Naive B cell (primary cell): ENCODE measurements at regions not wholly inside any gene's neighbourhood (a gene's known extent, or its start where the extent isn't known, plus 50 kb on each side); places are given as distances from the start of the nearest gene placed in this dataset.
A peak's percentile ranks its signal among the peaks of the same experiment; 100 is the strongest.

Source experiments
- ATAC-seq, 2 donors: fragments of 150-1000 bp; cut with Tn5 transposase; 2 replicates each; pipeline ENCODE4 v1.10.0; 2021; ENCODE audit warnings: low read depth in 2 of 2, mild to moderate bottlenecking in 2 of 2, moderate library complexity in 2 of 2
- DNase-seq: peaks from one replicate; pipeline ENCODE4 v3.0.0; 2022
- H3K27ac Mint-ChIP-seq, 6 donors: one replicate each; pipeline ENCODE4 v1.8.0; 2020 to 2022; ENCODE audit warnings: mild to moderate bottlenecking in 6 of 6, mixed read lengths in 6 of 6, moderate library complexity in 5 of 6, inconsistent platforms in 2 of 6
- H3K27me3 Mint-ChIP-seq, 3 donors: one replicate each; pipeline ENCODE4 v1.8.0; 2021 to 2022; ENCODE audit warnings: mixed read lengths in 3 of 3, mild to moderate bottlenecking in 1 of 3
- H3K36me3 Mint-ChIP-seq, 2 donors: one replicate each; pipeline ENCODE4 v1.8.0; 2020 to 2022; ENCODE audit warnings: mixed read lengths in 2 of 2, inconsistent platforms in 1 of 2, mild to moderate bottlenecking in 1 of 2
- H3K4me1 Mint-ChIP-seq, 3 donors: one replicate each; pipeline ENCODE4 v1.8.0; 2020 to 2022; ENCODE audit warnings: mixed read lengths in 3 of 3, inconsistent platforms in 1 of 3, mild to moderate bottlenecking in 1 of 3, moderate library complexity in 1 of 3
- H3K4me3 Mint-ChIP-seq, 8 donors: one replicate each; pipeline ENCODE4 v1.8.0; 2020 to 2022; ENCODE audit warnings: mild to moderate bottlenecking in 8 of 8, mixed read lengths in 8 of 8, moderate library complexity in 8 of 8, inconsistent platforms in 2 of 8
- H3K9me3 Mint-ChIP-seq, 7 donors: one replicate each; pipeline ENCODE4 v1.8.0; 2020 to 2022; ENCODE audit warnings: mixed read lengths in 7 of 7, mild to moderate bottlenecking in 5 of 7, inconsistent platforms in 2 of 7, moderate library complexity in 1 of 7

- H3K27ac Mint-ChIP-seq: no peak overlapping the region
- H3K4me1 Mint-ChIP-seq: peaks cover 4 to 16% (median 10%) of the 10 kb centered on the region in 3 donors
- ATAC-seq (no peak), DNase-seq (no peak)
- H3K4me3 Mint-ChIP-seq: peak overlapping the region in 1 of 8 donors; percentile 23
- H3K9me3 Mint-ChIP-seq: peaks cover 0 to 2% (median 0%) of the 10 kb centered on the region in 7 donors
- H3K36me3 Mint-ChIP-seq: no peaks in the 10 kb centered on the region
- peaks cover 0 to 3% (median 0%) of the 10 kb centered on the region in 3 donors for H3K27me3 Mint-ChIP-seq
Measured at GRCh38 chr1:212219679-212220463, 65.3 kb upstream of the PPP2R5A start.

GRCh38 chr1:212221801-212222200, 63.4 kb upstream of the PPP2R5A start:
- peaks cover 0 to 3% (median 0%) of the 10 kb centered on the region in 3 donors for H3K27me3 Mint-ChIP-seq
- no peaks in the 10 kb centered on the region for H3K9me3 Mint-ChIP-seq
- no peak overlapping the region for H3K4me3 Mint-ChIP-seq
- DNase-seq (no peak), ATAC-seq (no peak)
- H3K4me1 Mint-ChIP-seq: peaks cover 9 to 31% (median 16%) of the 10 kb centered on the region in 3 donors
- peak overlapping the region in 1 of 6 donors; percentile 83 for H3K27ac Mint-ChIP-seq
- no peaks in the 10 kb centered on the region for H3K36me3 Mint-ChIP-seq

DNA sequence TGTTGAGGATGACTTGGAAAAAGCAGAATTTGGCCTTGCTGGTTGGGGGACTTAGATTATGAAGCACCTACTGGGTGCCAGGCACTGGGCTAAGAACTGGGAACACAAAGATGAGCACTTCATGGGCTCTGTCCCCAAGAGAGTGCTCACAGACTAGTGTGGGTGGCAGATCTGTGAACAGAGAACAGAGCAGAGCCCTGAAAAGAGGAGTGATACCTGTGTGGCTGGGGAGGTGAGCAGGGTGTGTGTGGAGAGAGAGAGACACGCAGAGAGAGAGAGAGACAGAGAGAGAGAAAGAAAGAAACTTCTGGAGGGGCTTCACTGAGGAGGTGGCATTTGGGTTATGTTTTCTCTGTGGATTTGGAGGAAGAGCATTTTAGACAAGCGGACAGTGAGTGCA, 61.1 kb upstream of the PPP2R5A start:
- no peak for DNase-seq
- Mint-ChIP-seq H3K27me3 (peaks cover 0 to 3% (median 0%) of the 10 kb centered on the region in 3 donors), H3K36me3 (no peaks in the 10 kb centered on the region), H3K4me1 (peaks cover 5 to 20% (median 7%) of the 10 kb centered on the region in 3 donors), H3K4me3 (no peak overlapping the region), H3K27ac (peak overlapping the region in 1 of 6 donors; percentile 8), H3K9me3 (no peaks in the 10 kb centered on the region)
- no peak for ATAC-seq

- no peak for ATAC-seq
Measured at GRCh38 chr1:212225416-212225815, 59.8 kb upstream of the PPP2R5A start.

GRCh38 chr1:212225871-212226302, 59.3 kb upstream of the PPP2R5A start:
- no peak for DNase-seq
- H3K4me3 Mint-ChIP-seq: no peak overlapping the region
- ATAC-seq: peak in 1 of 2 donors; percentile 33
- H3K27ac Mint-ChIP-seq: peak overlapping the region in 2 of 6 donors; percentile 21 to 56
- no peaks in the 10 kb centered on the region for H3K9me3 Mint-ChIP-seq
- H3K27me3 Mint-ChIP-seq: peaks cover 0 to 3% (median 0%) of the 10 kb centered on the region in 3 donors
- no peaks in the 10 kb centered on the region for H3K36me3 Mint-ChIP-seq
- H3K4me1 Mint-ChIP-seq: peaks cover 5 to 17% (median 5%) of the 10 kb centered on the region in 3 donors

More at GRCh38 chr1:212225416-212225815, 59.8 kb upstream of the PPP2R5A start:
- no peak for DNase-seq
- H3K9me3 Mint-ChIP-seq: no peaks in the 10 kb centered on the region
- no peak overlapping the region for H3K4me3 Mint-ChIP-seq
- H3K36me3 Mint-ChIP-seq: no peaks in the 10 kb centered on the region
- H3K27ac Mint-ChIP-seq: no peak overlapping the region
- H3K4me1 Mint-ChIP-seq: peaks cover 5 to 17% (median 5%) of the 10 kb centered on the region in 3 donors
- H3K27me3 Mint-ChIP-seq: peaks cover 0 to 3% (median 0%) of the 10 kb centered on the region in 3 donors

- peak overlapping the region in 2 of 6 donors; percentile 21 to 64 for H3K27ac Mint-ChIP-seq
- DNase-seq: no peak
- peak overlapping the region in 1 of 8 donors; percentile 41 for H3K4me3 Mint-ChIP-seq
- peaks cover 0 to 3% (median 0%) of the 10 kb centered on the region in 3 donors for H3K27me3 Mint-ChIP-seq
- H3K36me3 Mint-ChIP-seq: no peaks in the 10 kb centered on the region
- peaks cover 5 to 17% (median 5%) of the 10 kb centered on the region in 3 donors for H3K4me1 Mint-ChIP-seq
- no peak for ATAC-seq
- no peaks in the 10 kb centered on the region for H3K9me3 Mint-ChIP-seq
Measured at GRCh38 chr1:212226467-212226866, 58.7 kb upstream of the PPP2R5A start.

GRCh38 chr1:212228076-212228475, 57.1 kb upstream of the PPP2R5A start:
- H3K36me3 Mint-ChIP-seq: no peaks in the 10 kb centered on the region
- H3K9me3 Mint-ChIP-seq: no peaks in the 10 kb centered on the region
- peaks cover 0 to 3% (median 0%) of the 10 kb centered on the region in 3 donors for H3K27me3 Mint-ChIP-seq
- peaks cover 5 to 17% (median 5%) of the 10 kb centered on the region in 3 donors for H3K4me1 Mint-ChIP-seq
- DNase-seq (no peak), ATAC-seq (no peak)
- H3K4me3 Mint-ChIP-seq: no peak overlapping the region
- H3K27ac Mint-ChIP-seq: no peak overlapping the region

- Mint-ChIP-seq H3K36me3 (no peaks in the 10 kb centered on the region), H3K9me3 (no peaks in the 10 kb centered on the region), H3K27ac (no peak overlapping the region), H3K4me1 (peaks cover 5 to 17% (median 5%) of the 10 kb centered on the region in 3 donors), H3K27me3 (peaks cover 0 to 3% (median 0%) of the 10 kb centered on the region in 3 donors), H3K4me3 (no peak overlapping the region)
- ATAC-seq (no peak), DNase-seq (no peak)
Measured at GRCh38 chr1:212228591-212229119, 56.6 kb upstream of the PPP2R5A start.

GRCh38 chr1:212229654-212230053, 55.6 kb upstream of the PPP2R5A start:
- Mint-ChIP-seq H3K4me3 (no peak overlapping the region), H3K4me1 (peaks cover 5 to 17% (median 5%) of the 10 kb centered on the region in 3 donors), H3K27me3 (no peaks in the 10 kb centered on the region), H3K27ac (no peak overlapping the region), H3K36me3 (no peaks in the 10 kb centered on the region), H3K9me3 (no peaks in the 10 kb centered on the region)
- DNase-seq (no peak), ATAC-seq (no peak)

- H3K27me3 Mint-ChIP-seq: no peaks in the 10 kb centered on the region
- H3K27ac Mint-ChIP-seq: no peak overlapping the region
Measured at GRCh38 chr1:212230329-212230728, 54.9 kb upstream of the PPP2R5A start.

DNA sequence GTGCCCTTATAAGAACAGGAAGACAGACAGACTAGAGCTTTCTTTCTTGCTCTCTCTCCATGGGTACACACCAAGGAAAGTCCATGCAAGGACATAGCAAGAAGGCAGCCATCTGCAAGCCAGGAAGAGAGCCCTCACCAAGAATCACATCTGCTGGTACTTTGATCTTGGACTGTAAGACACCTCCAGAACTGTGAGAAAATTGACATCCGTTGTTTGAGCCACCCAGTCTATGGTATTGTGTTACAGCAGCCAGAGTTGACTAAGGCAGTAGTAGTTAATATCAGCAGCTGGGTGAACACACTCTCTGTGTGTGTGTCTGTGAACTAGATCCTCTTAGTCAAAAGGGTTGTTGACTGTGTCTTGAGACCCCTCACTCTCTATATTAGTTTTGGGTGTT, 53.8 kb upstream of the PPP2R5A start:
- Mint-ChIP-seq H3K9me3 (peaks cover 0 to 3% (median 0%) of the 10 kb centered on the region in 7 donors), H3K27ac (no peak overlapping the region), H3K4me3 (no peak overlapping the region), H3K27me3 (peaks cover 0 to 3% (median 0%) of the 10 kb centered on the region in 3 donors), H3K36me3 (no peaks in the 10 kb centered on the region), H3K4me1 (peaks cover 1 to 3% (median 2%) of the 10 kb centered on the region in 3 donors)
- ATAC-seq (no peak), DNase-seq (no peak)

More at GRCh38 chr1:212230329-212230728, 54.9 kb upstream of the PPP2R5A start:
- Mint-ChIP-seq H3K36me3 (no peaks in the 10 kb centered on the region), H3K4me3 (no peak overlapping the region), H3K9me3 (peaks cover 0 to 3% (median 0%) of the 10 kb centered on the region in 7 donors), H3K4me1 (peaks cover 5 to 13% (median 5%) of the 10 kb centered on the region in 3 donors)
- ATAC-seq: no peak
- no peak for DNase-seq

GRCh38 chr1:212232090-212232489, 53.1 kb upstream of the PPP2R5A start:
- no peak overlapping the region for H3K4me3 Mint-ChIP-seq
- no peaks in the 10 kb centered on the region for H3K36me3 Mint-ChIP-seq
- H3K9me3 Mint-ChIP-seq: peaks cover 0 to 3% (median 0%) of the 10 kb centered on the region in 7 donors
- H3K27ac Mint-ChIP-seq: no peak overlapping the region
- H3K27me3 Mint-ChIP-seq: peaks cover 0 to 3% (median 0%) of the 10 kb centered on the region in 3 donors
- ATAC-seq (no peak), DNase-seq (no peak)
- no peaks in the 10 kb centered on the region for H3K4me1 Mint-ChIP-seq

DNA sequence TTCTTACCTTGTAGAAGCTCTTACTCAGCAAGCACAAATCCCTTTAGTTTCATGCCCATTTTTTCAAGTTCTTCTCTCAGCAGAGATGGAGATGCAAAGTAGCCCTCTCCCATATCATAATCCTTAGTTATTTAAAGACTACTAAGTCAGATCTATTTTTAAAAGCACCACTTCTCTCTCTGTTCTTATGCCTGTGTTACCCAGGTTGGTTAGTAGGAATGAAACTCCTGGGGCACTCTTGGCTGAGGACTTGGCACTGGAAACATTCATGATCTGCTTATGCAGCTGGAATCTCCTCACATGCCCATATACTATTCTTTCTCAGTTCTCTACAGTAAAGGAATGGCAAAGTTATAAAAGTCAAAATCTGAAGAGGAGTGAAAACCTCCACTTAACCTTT, 51.9 kb upstream of the PPP2R5A start:
- Mint-ChIP-seq H3K9me3 (peaks cover 0 to 3% (median 0%) of the 10 kb centered on the region in 7 donors), H3K4me3 (no peak overlapping the region), H3K4me1 (no peaks in the 10 kb centered on the region), H3K36me3 (no peaks in the 10 kb centered on the region), H3K27ac (peak overlapping the region in 1 of 6 donors; percentile 3), H3K27me3 (peaks cover 0 to 3% (median 0%) of the 10 kb centered on the region in 3 donors)
- ATAC-seq (no peak), DNase-seq (no peak)
